AG09309 (cell line): ENCODE measurements at regions not wholly inside any gene's neighbourhood (a gene's known extent, or its start where the extent isn't known, plus 50 kb on each side); places are given as distances from the start of the nearest gene placed in this dataset.

ENCODE experiments used
- DNase-seq: peaks from one replicate; pipeline ENCODE4 v3.0.0-alpha.2; 2010; ENCODE audit warnings: low read depth
- H3K4me3 ChIP-seq: 2 replicates; pipeline ENCODE4 v1.5.1; 2011; ENCODE audit warnings: mild to moderate bottlenecking, low read depth, low read length, moderate library complexity; ENCODE audit not compliant: control insufficient read depth
- TF ChIP-seq, protein P1 (sequence below): IDR thresholded peaks from 2 replicates; pipeline ENCODE4 v1.5.1; 2011; ENCODE audit warnings: mild to moderate bottlenecking, low read depth, low read length, inconsistent platforms; ENCODE audit not compliant: insufficient read depth, control insufficient read depth; ENCODE audit errors: missing control alignments

DNA sequence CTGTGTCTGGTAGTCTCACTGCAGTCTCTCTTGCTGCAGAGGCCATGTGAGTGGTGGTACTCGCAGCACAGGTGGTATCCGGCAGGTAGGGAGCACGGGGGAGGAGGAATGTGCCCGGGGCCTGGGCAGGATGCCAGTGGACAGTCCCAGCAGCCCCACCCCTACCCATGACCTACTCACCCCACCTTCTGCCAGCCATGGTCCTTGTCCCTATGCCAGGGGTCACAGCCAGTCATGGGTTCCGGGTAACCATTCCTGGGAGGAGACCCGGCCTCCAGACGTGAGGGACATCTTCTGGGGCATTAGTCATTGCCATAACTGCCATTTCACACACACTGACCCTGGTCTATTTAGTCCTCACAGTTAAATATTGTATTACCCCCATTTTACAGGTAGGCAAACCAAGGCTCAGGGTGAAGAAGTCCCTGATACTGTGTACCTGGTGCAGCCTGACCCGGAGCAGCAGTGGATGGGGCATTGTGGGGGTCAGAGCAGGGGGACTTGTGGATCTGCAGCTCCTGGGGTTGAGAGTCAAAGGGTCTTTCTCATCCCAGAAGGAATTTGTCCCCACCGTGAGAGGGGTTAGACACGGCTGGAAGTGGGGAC, 58.8 kb upstream of the TAC4 start:
- no peak for DNase-seq
- TF ChIP-seq, protein P1, sequence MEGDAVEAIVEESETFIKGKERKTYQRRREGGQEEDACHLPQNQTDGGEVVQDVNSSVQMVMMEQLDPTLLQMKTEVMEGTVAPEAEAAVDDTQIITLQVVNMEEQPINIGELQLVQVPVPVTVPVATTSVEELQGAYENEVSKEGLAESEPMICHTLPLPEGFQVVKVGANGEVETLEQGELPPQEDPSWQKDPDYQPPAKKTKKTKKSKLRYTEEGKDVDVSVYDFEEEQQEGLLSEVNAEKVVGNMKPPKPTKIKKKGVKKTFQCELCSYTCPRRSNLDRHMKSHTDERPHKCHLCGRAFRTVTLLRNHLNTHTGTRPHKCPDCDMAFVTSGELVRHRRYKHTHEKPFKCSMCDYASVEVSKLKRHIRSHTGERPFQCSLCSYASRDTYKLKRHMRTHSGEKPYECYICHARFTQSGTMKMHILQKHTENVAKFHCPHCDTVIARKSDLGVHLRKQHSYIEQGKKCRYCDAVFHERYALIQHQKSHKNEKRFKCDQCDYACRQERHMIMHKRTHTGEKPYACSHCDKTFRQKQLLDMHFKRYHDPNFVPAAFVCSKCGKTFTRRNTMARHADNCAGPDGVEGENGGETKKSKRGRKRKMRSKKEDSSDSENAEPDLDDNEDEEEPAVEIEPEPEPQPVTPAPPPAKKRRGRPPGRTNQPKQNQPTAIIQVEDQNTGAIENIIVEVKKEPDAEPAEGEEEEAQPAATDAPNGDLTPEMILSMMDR = no peak
- H3K4me3 ChIP-seq = no peak overlapping the region

DNA sequence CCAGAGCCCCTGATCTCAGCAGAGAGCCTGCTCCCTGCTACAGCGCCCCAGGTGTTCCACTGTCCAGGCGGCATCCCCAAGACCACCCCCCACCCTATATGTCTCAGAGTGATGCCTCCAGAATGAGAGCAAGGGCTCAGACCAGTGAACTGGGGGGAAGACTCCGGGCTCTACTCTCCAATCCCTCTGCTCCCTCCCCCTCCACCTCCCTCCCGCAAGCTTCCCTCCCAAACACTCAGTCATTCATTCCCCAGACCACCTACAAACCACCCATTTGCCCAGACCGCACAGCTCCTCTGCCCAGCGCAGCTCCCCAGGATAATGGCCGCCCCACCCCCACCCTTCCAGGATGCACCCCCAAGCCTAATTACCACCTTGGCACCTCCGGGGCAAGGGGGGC, 59.4 kb upstream of the TAC4 start:
- DNase-seq = no peak
- TF ChIP-seq, protein P1 = no peak
- H3K4me3 ChIP-seq = no peak overlapping the region

DNA sequence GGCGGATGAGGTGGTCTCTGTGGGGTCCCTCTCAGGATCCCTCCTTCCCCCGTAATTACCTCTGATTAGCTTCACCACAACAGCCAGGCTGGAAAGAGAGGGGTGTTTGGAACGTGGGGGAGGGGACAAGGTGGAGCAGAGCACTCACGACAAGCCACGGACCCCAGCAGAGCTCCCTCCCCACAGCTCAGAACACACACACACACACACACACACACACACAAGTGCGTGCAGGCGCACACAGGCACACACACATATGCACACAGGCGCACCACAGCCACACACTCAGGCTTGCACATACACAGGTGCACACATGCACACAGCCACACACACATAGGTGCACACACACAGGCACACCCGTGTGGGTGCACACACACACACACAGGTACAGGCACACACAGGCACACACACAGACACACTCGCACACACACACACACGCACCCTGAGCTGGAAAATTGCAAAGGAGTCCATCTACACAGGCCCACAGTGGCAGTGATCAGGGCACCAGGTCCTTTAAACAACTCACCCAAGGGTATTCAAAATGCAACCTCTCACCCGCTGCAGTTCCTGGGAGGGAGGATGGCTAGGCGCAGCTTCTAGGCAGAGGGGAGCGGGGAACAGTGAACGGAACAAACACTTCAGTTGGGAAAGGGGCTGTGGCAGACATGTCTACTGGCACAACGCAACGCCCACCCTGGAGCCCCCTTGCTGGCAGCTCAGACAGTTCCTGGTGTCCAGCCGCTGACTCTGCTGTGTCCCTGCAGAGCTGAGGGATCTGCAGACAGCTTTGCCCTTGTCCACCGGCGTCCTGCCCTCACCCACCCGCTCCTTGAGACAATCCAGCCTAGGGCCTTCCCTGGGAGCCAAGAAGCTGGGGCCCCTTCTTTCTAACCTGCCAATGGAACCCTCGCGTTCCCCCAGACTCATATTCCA, 59.9 kb upstream of the DLX4 start:
- TF ChIP-seq, protein P1 = no peak
- H3K4me3 ChIP-seq = no peak overlapping the region
- DNase-seq = no peak

DNA sequence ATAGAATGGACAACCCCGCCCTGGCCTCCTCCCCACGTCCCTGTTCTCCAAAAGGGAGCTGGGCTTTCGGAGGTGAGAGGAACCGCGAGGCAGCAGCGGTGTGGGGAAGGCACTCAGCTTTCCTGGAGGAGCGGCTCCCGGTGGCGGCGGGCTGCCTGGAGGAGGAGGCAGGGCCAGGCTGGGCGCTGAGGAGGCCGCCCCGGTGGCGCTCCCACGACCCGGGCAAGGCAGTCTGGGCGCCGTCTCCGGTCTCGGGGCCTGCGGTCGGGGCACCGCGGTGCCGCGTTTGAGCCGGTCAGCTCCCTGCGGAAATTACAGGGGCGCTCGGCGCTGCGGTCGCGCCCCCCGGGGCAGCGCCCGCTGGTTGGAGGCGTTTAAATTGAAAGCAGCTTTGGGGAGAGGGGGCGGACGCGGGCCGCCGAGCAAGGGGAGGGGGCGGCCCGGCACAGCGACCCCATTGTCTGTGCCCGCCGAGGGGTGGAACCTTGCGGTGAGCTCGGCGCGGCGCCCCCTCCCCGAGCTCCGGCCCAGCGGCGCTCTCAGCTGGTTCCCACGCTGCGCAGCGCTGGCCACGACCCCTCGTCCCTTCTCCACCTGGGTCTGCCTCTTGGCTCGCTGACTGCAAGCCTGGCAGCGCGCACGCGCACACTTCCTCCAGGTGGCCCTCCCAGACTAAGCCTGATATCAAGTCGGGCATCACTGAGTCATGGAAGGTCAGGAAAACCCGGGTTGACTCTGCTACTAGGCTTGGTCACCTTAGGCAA, 58.7 kb upstream of the DLX4 start:
- TF ChIP-seq, protein P1 = no peak
- no peak for DNase-seq
- H3K4me3 ChIP-seq = no peak overlapping the region

DNA sequence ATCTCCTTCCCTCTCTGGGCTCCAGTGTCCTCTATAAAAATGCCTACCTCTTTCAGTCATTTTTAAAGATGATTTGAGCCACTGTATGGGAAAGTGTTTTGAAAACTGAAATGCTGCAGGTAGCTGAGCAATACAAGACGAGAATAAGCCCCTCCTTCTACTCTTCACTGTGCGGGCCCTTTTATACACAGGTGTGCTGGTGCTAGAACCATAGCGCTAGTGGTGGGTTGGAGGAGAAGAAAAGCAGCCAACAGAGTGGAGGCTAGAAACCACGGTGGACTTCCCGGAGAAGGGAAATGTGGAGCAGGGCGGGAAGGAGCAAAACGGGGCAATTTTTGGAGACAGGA, 58.2 kb upstream of the DLX4 start:
- DNase-seq = no peak
- TF ChIP-seq, protein P1 = no peak
- H3K4me3 ChIP-seq = no peak overlapping the region

DNA sequence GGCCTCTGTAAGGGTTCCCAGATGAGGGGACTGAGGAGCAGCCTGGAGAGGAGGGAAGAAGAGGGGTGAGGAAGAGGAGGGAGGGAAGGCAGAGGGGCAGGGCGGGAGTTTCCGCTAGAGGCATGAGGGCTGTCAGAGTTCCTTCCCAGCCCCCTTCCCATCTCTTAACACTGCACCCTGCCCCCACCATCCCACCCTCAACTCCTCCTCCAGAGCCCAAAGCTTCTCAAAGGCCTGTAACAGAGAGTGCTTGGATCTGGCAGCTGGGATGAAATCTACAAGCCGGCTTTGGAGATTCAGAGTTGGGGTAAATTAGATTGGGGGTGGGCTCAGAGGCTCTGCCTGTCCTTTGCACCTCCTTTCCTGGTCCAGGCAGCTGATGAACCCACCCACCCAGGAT, 57.3 kb upstream of the DLX4 start:
- TF ChIP-seq, protein P1 = no peak
- H3K4me3 ChIP-seq = no peak overlapping the region
- DNase-seq = no peak
